SK-N-SH treated with all-trans-retinoic acid at 6 μM for 48 hours (cell line): ENCODE measurements at regions not wholly inside any gene's neighbourhood (a gene's known extent, or its start where the extent isn't known, plus 50 kb on each side); places are given as distances from the start of the nearest gene placed in this dataset.

Source experiments
- ATAC-seq: fragments of 200-7000 bp; cut with Tn5 transposase; 3 replicates; pipeline ENCODE4 v1.9.1; 2020; ENCODE audit warnings: mild to moderate bottlenecking, moderate library complexity
- ARNTL ChIP-seq: fragments of 450-650 bp; formaldehyde crosslinking; IDR thresholded peaks from 2 replicates; pipeline ENCODE4 v1.5.0; 2020; ENCODE audit warnings: low read depth, mild to moderate bottlenecking, moderate library complexity, borderline replicate concordance
- CSDC2 ChIP-seq: fragments of 250-450 bp; sonication (Bioruptor Pico); IDR thresholded peaks from 2 replicates; pipeline ENCODE4 v1.5.0; 2020; ENCODE audit warnings: mild to moderate bottlenecking, moderate library complexity
- ESRRG ChIP-seq: fragments of 250-450 bp; sonication (Bioruptor Pico); IDR thresholded peaks from 2 replicates; pipeline ENCODE4 v1.6.1; 2021; ENCODE audit warnings: mild to moderate bottlenecking
- GLIS3 ChIP-seq: fragments of 250-450 bp; sonication (Bioruptor Pico); IDR thresholded peaks from 2 replicates; pipeline ENCODE4 v1.5.0; 2020; ENCODE audit warnings: mild to moderate bottlenecking, moderate library complexity
- ISL1 ChIP-seq: fragments of 250-450 bp; sonication (Bioruptor Pico); IDR thresholded peaks from 2 replicates; pipeline ENCODE4 v2.1.2; 2022; ENCODE audit warnings: mild to moderate bottlenecking, moderate library complexity
- OSR1 ChIP-seq: fragments of 250-450 bp; sonication (Bioruptor Pico); IDR thresholded peaks from 2 replicates; pipeline ENCODE4 v1.8.0; 2022; ENCODE audit warnings: moderate library complexity, mild to moderate bottlenecking, inconsistent platforms
- PATZ1 ChIP-seq: fragments of 250-450 bp; sonication (Bioruptor Pico); IDR thresholded peaks from 2 replicates; pipeline ENCODE4 v1.8.0; 2020; ENCODE audit warnings: mild to moderate bottlenecking, moderate library complexity, borderline replicate concordance
- POU6F1 ChIP-seq: fragments of 250-450 bp; sonication (Bioruptor Pico); IDR thresholded peaks from 2 replicates; pipeline ENCODE4 v1.8.0; 2021; ENCODE audit warnings: low read depth, mild to moderate bottlenecking, moderate library complexity, borderline replicate concordance
- PPARA ChIP-seq: fragments of 250-450 bp; sonication (Bioruptor Pico); IDR thresholded peaks from 2 replicates; pipeline ENCODE4 v1.5.0; 2020; ENCODE audit warnings: mild to moderate bottlenecking, borderline replicate concordance
- RARB ChIP-seq: fragments of 250-450 bp; sonication (Bioruptor Pico); IDR thresholded peaks from 2 replicates; pipeline ENCODE4 v1.8.0; 2021; ENCODE audit warnings: mild to moderate bottlenecking, moderate library complexity
- SNAI2 ChIP-seq: fragments of 250-450 bp; sonication (Bioruptor Pico); IDR thresholded peaks from 2 replicates; pipeline ENCODE4 v1.5.0; 2020; ENCODE audit warnings: mild to moderate bottlenecking, moderate library complexity
- TCF4 ChIP-seq: fragments of 250-450 bp; sonication (Bioruptor Pico); IDR thresholded peaks from 2 replicates; pipeline ENCODE4 v1.8.0; 2021; ENCODE audit warnings: mild to moderate bottlenecking, moderate library complexity, borderline replicate concordance
- TOX ChIP-seq: fragments of 250-450 bp; sonication (Bioruptor Pico); IDR thresholded peaks from 2 replicates; pipeline ENCODE4 v1.8.0; 2021; ENCODE audit warnings: mild to moderate bottlenecking, moderate library complexity, borderline replicate concordance
- TSHZ2 ChIP-seq: fragments of 250-450 bp; sonication (Bioruptor Pico); IDR thresholded peaks from 2 replicates; pipeline ENCODE4 v1.5.0; 2020; ENCODE audit warnings: mild to moderate bottlenecking, moderate library complexity
- ZC3H10 ChIP-seq: fragments of 250-450 bp; sonication (Bioruptor Pico); IDR thresholded peaks from 2 replicates; pipeline ENCODE4 v1.5.1; 2021; ENCODE audit warnings: mild to moderate bottlenecking, moderate library complexity
- ZFP3 ChIP-seq: fragments of 250-450 bp; sonication (Bioruptor Pico); IDR thresholded peaks from 2 replicates; pipeline ENCODE4 v1.5.0; 2020; ENCODE audit warnings: mild to moderate bottlenecking, moderate library complexity
- ZFP30 ChIP-seq: fragments of 450-650 bp; formaldehyde crosslinking; IDR thresholded peaks from 2 replicates; pipeline ENCODE4 v1.5.0; 2022; ENCODE audit warnings: mild to moderate bottlenecking, moderate library complexity
- ZNF565 ChIP-seq: fragments of 450-650 bp; formaldehyde crosslinking; conservative IDR thresholded peaks from 2 replicates; pipeline ENCODE4 v1.5.0; 2020; ENCODE audit warnings: low read depth, mild to moderate bottlenecking, moderate library complexity
- ZNF70 ChIP-seq: fragments of 450-650 bp; formaldehyde crosslinking; IDR thresholded peaks from 2 replicates; pipeline ENCODE4 v1.5.0; 2020; ENCODE audit warnings: mild to moderate bottlenecking, moderate library complexity
- ZNF8 ChIP-seq: fragments of 450-650 bp; formaldehyde crosslinking; IDR thresholded peaks from 2 replicates; pipeline ENCODE4 v1.5.0; 2020; ENCODE audit warnings: mild to moderate bottlenecking, moderate library complexity
- TF ChIP-seq, protein P1 (sequence below): fragments of 250-450 bp; sonication (Bioruptor Pico); IDR thresholded peaks from 2 replicates; pipeline ENCODE4 v1.5.1; 2021; ENCODE audit warnings: mild to moderate bottlenecking, moderate library complexity

DNA sequence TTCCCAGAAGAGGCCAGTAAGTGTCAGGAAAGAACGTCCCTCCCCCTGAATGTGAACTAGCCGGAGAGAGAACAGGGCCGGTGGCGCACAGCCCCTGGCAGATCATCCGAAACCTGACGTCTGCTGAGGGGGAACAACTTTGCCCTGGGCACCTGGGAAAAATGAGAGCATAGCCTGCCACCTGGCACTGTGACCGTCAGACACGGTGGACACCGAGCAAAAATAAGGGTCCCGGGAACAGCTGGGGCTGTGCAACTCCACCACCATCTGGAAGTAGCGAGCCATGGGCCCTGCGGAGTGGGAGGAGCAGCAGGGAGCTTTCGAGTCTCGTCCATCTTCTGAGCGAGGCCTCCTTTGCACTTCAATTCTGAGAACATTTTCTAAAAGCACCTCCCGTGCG, 110.8 kb downstream of the EDN3 start:
- TF ChIP-seq ZNF70 (CRISPR knock-in tag) (no peak), TOX (CRISPR knock-in tag) (no peak), PATZ1 (CRISPR knock-in tag) (no peak), PPARA (CRISPR knock-in tag) (no peak), ARNTL (no peak), CSDC2 (CRISPR knock-in tag) (no peak), OSR1 (no peak), ZFP3 (CRISPR knock-in tag) (no peak), ZNF565 (CRISPR knock-in tag) (no peak), ZC3H10 (CRISPR knock-in tag) (no peak), POU6F1 (CRISPR knock-in tag) (no peak), ISL1 (no peak), GLIS3 (CRISPR knock-in tag) (no peak)
- TF ChIP-seq, protein P1, sequence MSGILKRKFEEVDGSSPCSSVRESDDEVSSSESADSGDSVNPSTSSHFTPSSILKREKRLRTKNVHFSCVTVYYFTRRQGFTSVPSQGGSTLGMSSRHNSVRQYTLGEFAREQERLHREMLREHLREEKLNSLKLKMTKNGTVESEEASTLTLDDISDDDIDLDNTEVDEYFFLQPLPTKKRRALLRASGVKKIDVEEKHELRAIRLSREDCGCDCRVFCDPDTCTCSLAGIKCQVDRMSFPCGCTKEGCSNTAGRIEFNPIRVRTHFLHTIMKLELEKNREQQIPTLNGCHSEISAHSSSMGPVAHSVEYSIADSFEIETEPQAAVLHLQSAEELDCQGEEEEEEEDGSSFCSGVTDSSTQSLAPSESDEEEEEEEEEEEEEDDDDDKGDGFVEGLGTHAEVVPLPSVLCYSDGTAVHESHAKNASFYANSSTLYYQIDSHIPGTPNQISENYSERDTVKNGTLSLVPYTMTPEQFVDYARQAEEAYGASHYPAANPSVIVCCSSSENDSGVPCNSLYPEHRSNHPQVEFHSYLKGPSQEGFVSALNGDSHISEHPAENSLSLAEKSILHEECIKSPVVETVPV (CRISPR knock-in tag) = no peak
- no peak for ATAC-seq

GRCh38 chr20:59411589-59411988, 111.2 kb downstream of the EDN3 start:
- no peak for TF ChIP-seq PPARA (CRISPR knock-in tag)
- TF ChIP-seq ISL1 = no peak
- no peak for TF ChIP-seq OSR1
- no peak for TF ChIP-seq ZNF8 (CRISPR knock-in tag)
- TF ChIP-seq ZNF565 (CRISPR knock-in tag) = no peak
- no peak for TF ChIP-seq ZFP30
- no peak for TF ChIP-seq ESRRG (CRISPR knock-in tag)
- no peak for TF ChIP-seq ZFP3 (CRISPR knock-in tag)
- no peak for TF ChIP-seq TOX (CRISPR knock-in tag)
- TF ChIP-seq ARNTL = no peak
- no peak for TF ChIP-seq RARB (CRISPR knock-in tag)
- TF ChIP-seq, all 23 proteins: peak for 0
- ATAC-seq = no peak

- no peak for TF ChIP-seq GLIS3 (CRISPR knock-in tag)
- TF ChIP-seq ZFP30 = no peak
- no peak for TF ChIP-seq ESRRG (CRISPR knock-in tag)
- no peak for TF ChIP-seq PPARA (CRISPR knock-in tag)
- no peak for TF ChIP-seq ZC3H10 (CRISPR knock-in tag)
- TF ChIP-seq SNAI2 = no peak
- no peak for TF ChIP-seq ZNF70 (CRISPR knock-in tag)
- no peak for ATAC-seq
These were observed 111.8 kb downstream of the EDN3 start for GRCh38 chr20:59412181-59412580.

DNA sequence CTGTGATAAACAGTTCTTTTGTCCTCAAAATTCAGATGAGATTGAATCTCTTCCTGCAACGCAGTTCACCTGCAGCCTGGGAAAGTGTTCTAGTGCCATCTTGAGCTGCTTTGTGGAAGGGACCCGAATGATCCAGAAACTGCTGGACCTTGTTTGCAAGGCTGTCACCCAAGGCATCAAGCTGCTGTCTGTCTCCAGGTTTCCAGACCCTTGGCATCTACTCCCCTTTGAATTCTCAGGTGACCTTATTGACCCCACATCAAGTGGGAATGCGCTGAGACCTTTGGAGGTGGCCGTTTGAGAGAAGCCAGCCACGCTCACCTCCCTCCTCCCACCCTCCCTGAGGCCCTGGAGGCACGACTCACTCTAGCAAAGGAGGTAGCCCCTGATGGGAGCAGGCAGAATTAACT, 112.5 kb downstream of the EDN3 start:
- ATAC-seq = no peak
- TF ChIP-seq ARNTL (no peak), ZFP3 (CRISPR knock-in tag) (no peak), PPARA (CRISPR knock-in tag) (no peak), POU6F1 (CRISPR knock-in tag) (no peak), TCF4 (CRISPR knock-in tag) (no peak), CSDC2 (CRISPR knock-in tag) (no peak), ZNF565 (CRISPR knock-in tag) (no peak), TSHZ2 (no peak), OSR1 (no peak), SNAI2 (no peak), RARB (CRISPR knock-in tag) (no peak), ESRRG (CRISPR knock-in tag) (no peak)
- TF ChIP-seq, protein P1 (CRISPR knock-in tag) = no peak
